Motor neuron (in vitro differentiated cells): ENCODE measurements at regions not wholly inside any gene's neighbourhood (a gene's known extent, or its start where the extent isn't known, plus 50 kb on each side); places are given as distances from the start of the nearest gene placed in this dataset.

Source experiments
- ATAC-seq, 8 experiments: fragments of 200-7000 bp; cut with Tn5 transposase; replicated peaks in 6 of 8; 2 replicates each; pipeline ENCODE4 v1.8.0; 2021; ENCODE audit warnings: mild to moderate bottlenecking in 8 of 8, moderate library complexity in 8 of 8
- H3K27ac ChIP-seq, 2 donors: fragments of 250-450 bp; sonication (Bioruptor Pico); 2 replicates each; pipeline ENCODE4 v1.9.0; 2021; ENCODE audit warnings: antibody characterized with exemption in 2 of 2, mild to moderate bottlenecking in 2 of 2, moderate library complexity in 1 of 2
- H3K4me1 ChIP-seq, 2 donors: fragments of 250-450 bp; sonication (Bioruptor Pico); replicated peaks in 1 of 2; 2 replicates each; pipeline ENCODE4 v1.6.1; 2021; ENCODE audit warnings: antibody characterized with exemption in 2 of 2, mild to moderate bottlenecking in 2 of 2, moderate library complexity in 1 of 2
- H3K4me3 ChIP-seq, 5 donors: fragments of 250-450 bp; sonication (Bioruptor Pico); 2 replicates each; pipeline ENCODE4 v1.9.0; 2021; ENCODE audit warnings: antibody characterized with exemption in 5 of 5, mild to moderate bottlenecking in 5 of 5, moderate library complexity in 4 of 5
- WGBS, 10 experiments: fragments of 450-650 bp; shearing (Covaris generic); methylation state at CpG; one replicate each; pipeline ENCODE4 v1.0.0; 2022; 5-methylcytosine and 5-hydroxymethylcytosine counted together
- in situ Hi-C, 9 experiments: fragments of 400-800 bp; cut with MboI; loops; one replicate each; pipeline ENCODE4 v1.15.0; 2021; ENCODE audit warnings: low sequenced_read_pairs in 9 of 9, low pct_unique_long_range_greater_than_20kb in 2 of 9; ENCODE audit not compliant: unreplicated experiment in 9 of 9

DNA sequence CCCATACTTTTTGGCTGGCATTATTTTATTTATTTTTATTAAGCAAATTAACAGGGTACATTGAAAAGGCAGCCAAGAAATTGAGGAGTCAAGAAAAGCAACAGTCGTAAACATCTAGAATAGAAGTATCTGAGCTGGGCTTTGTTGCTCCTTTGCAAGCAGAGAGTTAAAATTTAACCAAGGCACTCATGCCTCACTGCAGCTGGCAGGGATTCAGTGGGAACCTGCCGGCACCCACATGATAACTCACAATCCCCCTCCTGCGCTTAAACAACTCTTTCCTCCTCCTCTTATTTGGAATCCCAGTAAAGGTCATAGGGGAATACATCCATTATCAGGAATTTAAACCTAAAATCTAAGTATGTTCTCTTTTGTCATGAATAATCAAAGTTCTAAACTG, 115.5 kb downstream of the SOX3 start:
- 0 to 80% (median 41%) methylated on average over 1 to 3 of the region's 3 CpGs; no CpG with 5 or more reads in 6 of the 10 experiments for WGBS, 10 experiments
- H3K4me3 ChIP-seq = no peak overlapping the region
- peaks cover 0 to 6% of the 10 kb centered on the region in 2 donors for H3K4me1 ChIP-seq
- in situ Hi-C loops = no loop called here
- no peak overlapping the region for H3K27ac ChIP-seq
- ATAC-seq = no peak

DNA sequence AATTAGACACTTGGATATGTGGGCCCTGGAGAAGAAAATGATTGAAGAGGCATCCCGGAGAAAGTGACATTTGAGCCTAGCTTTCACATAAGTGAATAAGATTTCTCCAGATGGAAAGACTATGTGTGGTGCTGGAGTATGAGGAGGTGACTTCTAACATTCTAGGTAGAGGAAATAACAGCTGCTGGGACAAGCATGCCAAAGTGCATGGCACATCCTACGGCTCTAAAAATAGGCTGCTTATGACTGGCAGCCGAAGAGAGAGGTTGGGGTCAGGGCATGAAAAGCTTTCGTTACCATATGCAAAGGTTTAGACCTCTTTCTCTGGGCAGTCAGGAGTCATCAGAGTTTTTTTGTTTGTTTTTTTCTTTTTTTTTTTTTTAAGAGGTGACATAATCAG, 142.0 kb downstream of the SOX3 start:
- Histone ChIP-seq H3K4me1 (peaks cover 5 to 8% of the 10 kb centered on the region in 2 donors), H3K4me3 (no peak overlapping the region), H3K27ac (no peak overlapping the region)
- ATAC-seq = no peak
- 33 to 100% (median 55%) methylated on average over 1 to 3 of the region's 4 CpGs; no CpG with 5 or more reads in 6 of the 10 experiments for WGBS, 10 experiments
- in situ Hi-C loops = no loop called here

DNA sequence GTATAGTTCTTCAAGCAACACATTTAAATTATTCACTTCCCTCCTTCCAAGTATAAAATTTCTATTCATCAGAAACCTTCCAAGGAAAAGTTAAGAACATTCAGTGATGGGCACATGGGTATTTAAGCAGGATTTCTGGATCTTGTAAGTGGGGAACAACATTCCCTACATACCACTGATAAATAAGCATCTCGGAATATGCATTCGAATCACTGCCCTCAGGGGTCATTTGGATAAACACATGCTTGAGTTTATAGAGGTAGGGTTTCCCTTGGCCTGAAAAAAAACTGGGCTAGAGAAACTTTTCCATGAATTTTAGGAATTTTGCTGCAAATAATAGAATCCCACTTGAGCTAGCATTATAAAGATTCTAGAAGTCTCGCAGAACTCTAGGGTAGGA, 143.9 kb downstream of the SOX3 start:
- H3K4me3 ChIP-seq = no peak overlapping the region
- ATAC-seq = no peak
- peaks cover 7 to 8% of the 10 kb centered on the region in 2 donors for H3K4me1 ChIP-seq
- WGBS, 10 experiments = 0 to 72% (median 54%) methylated on average over 1 to 3 of the region's 3 CpGs; no CpG with 5 or more reads in 5 of the 10 experiments
- in situ Hi-C loops = no loop called here
- no peak overlapping the region for H3K27ac ChIP-seq

DNA sequence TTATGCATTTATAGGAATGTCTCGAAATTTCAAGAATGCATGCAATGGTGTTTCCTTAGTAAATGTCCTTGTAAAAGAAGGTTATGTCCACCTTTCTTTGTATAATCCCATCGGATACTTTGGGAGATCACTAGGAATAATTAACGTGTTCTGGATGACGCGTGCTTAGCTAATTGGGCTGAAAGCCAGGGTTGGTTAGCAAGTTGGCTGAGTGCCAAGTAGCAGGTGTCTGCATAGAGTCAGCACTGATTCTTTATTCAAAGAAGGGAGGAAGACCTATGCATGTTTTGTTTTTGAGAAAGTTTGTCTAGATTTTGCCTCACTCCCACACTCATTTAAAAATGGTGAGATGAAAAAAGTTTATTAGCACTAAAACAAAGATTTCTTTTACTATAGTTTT, 144.6 kb downstream of the SOX3 start:
- WGBS, 10 experiments = 0 to 60% (median 27%) methylated on average over 1 to 5 of the region's 5 CpGs; no CpG with 5 or more reads in 6 of the 10 experiments
- in situ Hi-C loops = no loop called here
- ATAC-seq = peak in 1 of 8 experiments; percentile 17

DNA sequence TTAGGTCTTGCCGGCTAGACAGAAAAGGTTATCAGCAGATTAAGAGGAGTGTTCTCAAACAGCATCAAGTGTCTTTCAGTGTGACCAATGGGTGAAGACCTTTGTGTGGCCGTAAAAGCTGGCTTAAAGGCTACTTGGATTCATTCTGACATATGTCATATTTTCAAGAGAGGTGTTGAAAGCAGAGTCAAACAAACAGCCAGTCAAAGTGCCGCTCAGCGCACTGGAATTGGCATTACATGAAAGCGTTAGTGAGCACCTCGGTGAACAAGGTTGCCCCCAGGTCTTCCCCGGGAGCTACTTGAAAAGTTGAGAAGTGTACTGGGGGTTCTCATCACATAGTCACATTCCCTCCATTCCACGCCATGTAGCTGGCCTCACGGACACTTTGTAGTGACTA, 148.9 kb downstream of the SOX3 start:
- 0 to 86% (median 71%) methylated on average over 1 to 4 of the region's 9 CpGs; no CpG with 5 or more reads in 6 of the 10 experiments for WGBS, 10 experiments
- Histone ChIP-seq H3K4me3 (no peak overlapping the region), H3K27ac (no peak overlapping the region), H3K4me1 (peaks cover 17 to 24% of the 10 kb centered on the region in 2 donors)
- in situ Hi-C loops = no loop called here
- peak in 1 of 8 experiments; percentile 12 for ATAC-seq

More for the DNA sequence above, 144.6 kb downstream of the SOX3 start:
- peaks cover 11 to 14% of the 10 kb centered on the region in 2 donors for H3K4me1 ChIP-seq
- no peak overlapping the region for H3K27ac ChIP-seq
- no peak overlapping the region for H3K4me3 ChIP-seq

DNA sequence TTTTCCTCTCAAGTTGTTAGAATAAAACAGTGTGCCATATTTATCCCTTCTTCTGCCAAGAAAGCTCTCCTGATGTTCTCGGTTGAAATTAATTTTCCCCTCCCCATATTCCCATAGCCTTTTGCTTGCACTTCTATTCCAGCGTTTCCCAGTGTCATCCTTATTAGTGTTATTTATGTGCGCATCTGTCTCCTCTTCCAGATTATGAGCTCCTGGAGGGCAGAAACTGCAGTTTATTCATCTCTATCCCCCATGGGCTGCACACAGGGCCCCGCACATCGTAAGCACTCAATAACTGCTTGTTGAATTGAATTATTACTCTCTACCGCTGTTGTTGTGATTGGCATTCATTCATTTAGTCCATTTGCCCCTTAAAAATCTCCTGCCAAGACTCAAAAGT, 149.4 kb downstream of the SOX3 start:
- peak overlapping the region in 1 of 2 donors; percentile 58 for H3K27ac ChIP-seq
- 0 to 35% (median 5%) methylated on average over 1 to 6 of the region's 6 CpGs; no CpG with 5 or more reads in 6 of the 10 experiments for WGBS, 10 experiments
- H3K4me1 ChIP-seq = peaks cover 15 to 24% of the 10 kb centered on the region in 2 donors
- ATAC-seq = peak in 4 of 8 experiments; percentile 29 to 79 (median 74)
- in situ Hi-C loops = no loop called here
- H3K4me3 ChIP-seq = no peak overlapping the region

DNA sequence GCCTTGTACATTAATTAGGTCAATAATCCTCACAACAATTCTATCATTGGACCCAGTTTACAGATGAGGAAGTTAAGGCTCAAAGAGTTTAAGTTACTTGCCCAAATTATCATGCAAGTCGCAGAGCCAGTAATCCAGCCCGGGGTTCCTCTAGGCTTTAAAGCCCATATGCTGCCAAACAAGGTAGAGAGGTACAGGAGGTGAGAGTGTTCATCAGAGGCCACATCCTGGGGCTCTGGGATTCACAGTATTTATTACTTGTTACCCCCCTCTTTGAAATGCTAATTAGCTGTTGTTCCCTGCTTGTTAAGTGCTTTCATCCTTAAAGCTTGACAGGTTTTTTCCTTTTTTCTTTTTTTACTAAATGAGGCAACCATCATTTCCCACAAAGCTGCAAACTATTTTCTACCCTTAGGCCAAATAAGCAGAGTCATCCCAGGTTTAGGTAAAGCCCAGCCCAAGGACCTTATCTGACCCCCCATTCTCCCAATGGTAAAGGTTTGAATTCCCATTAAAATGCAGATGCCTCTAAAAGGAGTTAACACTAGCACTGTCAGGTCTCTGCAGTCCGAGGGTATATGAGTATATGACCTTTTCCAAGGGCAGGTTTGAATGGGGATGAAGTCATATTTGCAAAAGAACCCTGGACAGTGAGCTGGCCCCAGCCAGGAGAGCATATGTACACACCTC, 150.3 kb downstream of the SOX3 start:
- ATAC-seq = peak in 4 of 8 experiments; percentile 27 to 56 (median 46)
- peak overlapping the region in 1 of 2 donors; percentile 58 for H3K27ac ChIP-seq
- peaks cover 12 to 24% of the 10 kb centered on the region in 2 donors for H3K4me1 ChIP-seq
- 0 to 50% (median 0%) methylated on average over 1 to 3 of the region's 3 CpGs; no CpG with 5 or more reads in 5 of the 10 experiments for WGBS, 10 experiments
- no peak overlapping the region for H3K4me3 ChIP-seq
- in situ Hi-C loops = no loop called here

DNA sequence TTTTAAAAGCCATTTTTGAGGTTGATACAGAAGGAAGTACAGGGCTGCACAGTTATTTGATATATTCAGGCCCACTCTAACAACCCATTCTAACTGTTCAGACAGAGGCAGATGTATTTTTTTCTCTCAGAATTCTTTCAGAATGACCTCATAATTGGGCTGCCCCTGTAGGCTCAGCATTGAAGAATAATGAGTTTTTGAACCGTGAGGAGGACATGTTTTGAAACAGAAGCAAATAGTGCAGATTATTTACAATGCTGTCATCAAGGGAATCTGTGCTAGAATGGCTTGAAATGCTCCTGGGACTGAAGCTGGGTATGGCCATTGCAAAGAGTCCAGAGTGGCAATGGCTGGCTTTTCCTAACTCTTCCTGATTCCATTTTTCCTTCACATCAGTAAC, 158.1 kb downstream of the SOX3 start:
- in situ Hi-C loops = no loop called here
- Histone ChIP-seq H3K4me3 (no peak overlapping the region), H3K4me1 (peaks cover 4 to 8% of the 10 kb centered on the region in 2 donors), H3K27ac (no peak overlapping the region)
- 0% methylated on average over 1 of the region's 1 CpG; no CpG with 5 or more reads in 7 of the 10 experiments for WGBS, 10 experiments
- peak in 6 of 8 experiments; percentile 37 to 100 (median 99) for ATAC-seq

DNA sequence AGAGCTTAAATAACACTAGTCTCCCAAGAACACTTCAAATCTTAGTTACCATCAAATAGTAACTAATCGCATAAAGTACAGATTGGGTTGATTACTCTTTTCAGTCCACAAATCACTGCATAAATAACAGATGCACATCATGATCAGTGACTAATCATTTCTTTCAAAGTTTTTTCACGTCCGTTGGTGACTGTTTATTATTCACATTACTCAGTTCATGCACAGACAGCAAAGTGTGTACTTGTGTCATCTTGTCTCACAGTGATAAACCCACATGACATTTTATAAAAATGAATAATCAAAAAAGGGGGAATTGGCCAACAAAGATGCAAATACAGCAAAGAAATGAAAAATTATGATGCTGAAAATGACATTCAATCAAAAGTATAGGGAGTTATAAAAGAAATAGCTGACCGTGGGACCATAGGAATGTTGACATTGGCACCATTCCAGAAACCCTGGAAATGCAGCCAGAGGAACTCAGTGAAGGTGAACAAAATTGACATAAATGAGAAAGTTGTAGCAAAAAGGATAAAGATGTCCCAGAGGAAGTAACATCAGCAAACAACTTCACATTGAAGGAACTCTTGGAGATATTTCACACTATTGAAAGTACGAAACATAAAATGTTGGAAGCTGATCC, 161.5 kb downstream of the SOX3 start:
- in situ Hi-C loops = no loop called here
- H3K4me3 ChIP-seq = no peak overlapping the region
- no peak overlapping the region for H3K27ac ChIP-seq
- peak in 1 of 8 experiments; percentile 58 for ATAC-seq
- peaks cover 4 to 8% of the 10 kb centered on the region in 2 donors for H3K4me1 ChIP-seq
- 0 to 100% (median 47%) methylated on average over 2 to 5 of the region's 5 CpGs; no CpG with 5 or more reads in 2 of the 10 experiments for WGBS, 10 experiments

DNA sequence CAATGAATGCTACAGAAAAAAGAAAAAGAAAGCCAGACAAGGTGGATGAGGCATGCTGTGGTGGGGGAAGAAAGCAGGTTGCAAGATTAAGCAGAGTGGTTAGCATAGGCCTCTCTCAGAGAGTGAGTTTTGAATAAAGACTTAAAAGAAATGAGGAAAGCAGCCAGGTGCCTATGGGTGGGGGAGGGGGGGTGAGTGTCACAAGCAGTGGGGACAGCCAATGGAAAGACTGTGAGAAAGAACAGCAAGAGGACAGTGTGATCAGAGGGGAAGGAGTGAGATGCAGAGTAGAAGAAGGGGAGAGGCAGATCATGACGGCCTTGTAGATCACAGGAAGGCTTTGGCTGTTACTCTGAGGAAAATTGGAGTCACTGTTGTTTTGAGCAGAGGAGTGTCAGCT, 162.5 kb downstream of the SOX3 start:
- H3K4me3 ChIP-seq = no peak overlapping the region
- ATAC-seq = no peak
- H3K4me1 ChIP-seq = peaks cover 2 to 6% of the 10 kb centered on the region in 2 donors
- WGBS, 10 experiments = 0 to 60% methylated on average over 1 of the region's 1 CpG; no CpG with 5 or more reads in 8 of the 10 experiments
- no peak overlapping the region for H3K27ac ChIP-seq
- in situ Hi-C loops = no loop called here

DNA sequence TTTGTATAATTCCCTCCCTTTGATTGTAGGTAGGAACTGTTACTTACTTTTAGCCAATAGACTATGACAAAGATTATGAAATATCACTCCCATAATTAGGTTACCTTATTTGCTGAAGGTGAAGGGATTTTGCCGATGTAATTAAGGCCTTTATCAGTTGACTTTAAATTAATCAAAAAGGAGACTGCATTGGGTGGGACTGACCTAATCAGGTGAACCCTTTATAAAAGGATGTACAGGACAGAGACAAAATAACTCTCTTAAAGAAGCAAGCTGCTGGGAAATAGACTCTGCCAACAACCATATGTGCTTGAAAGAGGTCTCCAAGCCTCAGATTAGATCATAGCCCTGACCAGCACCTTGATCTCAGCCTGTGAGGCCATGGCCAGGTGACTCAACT, 167.6 kb downstream of the SOX3 start:
- Histone ChIP-seq H3K4me1 (no peaks in the 10 kb centered on the region), H3K27ac (no peak overlapping the region), H3K4me3 (no peak overlapping the region)
- WGBS, 10 experiments = 20 to 83% methylated on average over 1 of the region's 1 CpG; no CpG with 5 or more reads in 8 of the 10 experiments
- ATAC-seq = no peak
- in situ Hi-C loops = no loop called here

DNA sequence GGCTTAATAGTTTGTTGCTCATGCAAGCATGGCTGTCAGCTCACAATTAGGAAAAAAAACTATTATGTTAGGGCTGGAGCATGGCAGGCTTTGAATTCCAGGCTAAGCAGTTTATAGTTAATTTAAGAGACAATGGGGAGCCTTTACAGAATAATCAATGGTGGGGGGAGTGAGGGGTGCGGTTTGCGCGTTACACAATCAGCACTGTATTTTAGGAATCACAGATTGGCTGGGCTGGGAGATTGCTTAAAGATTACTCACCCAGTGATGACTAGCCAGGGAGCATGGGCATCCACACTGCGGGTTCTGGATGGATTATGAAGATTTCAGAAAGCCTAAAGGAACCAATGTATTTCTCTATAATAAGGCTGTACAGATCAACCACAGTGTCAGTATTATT, 186.6 kb downstream of the SOX3 start:
- in situ Hi-C loops = no loop called here
- Histone ChIP-seq H3K4me1 (peaks cover 4 to 7% of the 10 kb centered on the region in 2 donors), H3K4me3 (no peak overlapping the region), H3K27ac (no peak overlapping the region)
- peak in 6 of 8 experiments; percentile 72 to 91 (median 80) for ATAC-seq
- 0 to 43% methylated on average over 4 of the region's 4 CpGs; no CpG with 5 or more reads in 8 of the 10 experiments for WGBS, 10 experiments

DNA sequence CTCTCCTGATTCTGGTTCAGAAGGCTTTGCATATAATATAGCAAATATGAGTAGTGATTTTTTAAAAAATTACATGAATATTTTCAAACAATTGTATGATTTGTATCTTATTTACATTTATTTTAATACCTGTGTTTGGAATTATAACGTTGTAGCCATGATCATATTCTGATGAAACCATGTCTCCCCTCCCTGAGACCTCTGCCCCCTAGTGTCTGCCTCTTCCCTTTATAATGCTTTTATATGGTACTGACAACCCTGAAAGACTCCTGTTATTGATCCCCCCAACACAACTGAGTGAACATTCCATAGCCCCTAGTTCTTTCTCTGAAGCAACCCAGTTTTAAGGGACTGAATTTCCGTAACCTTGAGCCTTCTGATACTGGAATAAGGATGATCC, 187.4 kb downstream of the SOX3 start:
- 0 to 8% methylated on average over 1 to 2 of the region's 2 CpGs; no CpG with 5 or more reads in 8 of the 10 experiments for WGBS, 10 experiments

More for the DNA sequence above, 187.4 kb downstream of the SOX3 start:
- in situ Hi-C loops = no loop called here
- Histone ChIP-seq H3K4me1 (peaks cover 4 to 7% of the 10 kb centered on the region in 2 donors), H3K4me3 (no peak overlapping the region), H3K27ac (no peak overlapping the region)
- no peak for ATAC-seq
